ENCODE measurements at regions not wholly inside any gene's neighbourhood (a gene's known extent, or its start where the extent isn't known, plus 50 kb on each side); places are given as distances from the start of the nearest gene placed in this dataset.

DNA sequence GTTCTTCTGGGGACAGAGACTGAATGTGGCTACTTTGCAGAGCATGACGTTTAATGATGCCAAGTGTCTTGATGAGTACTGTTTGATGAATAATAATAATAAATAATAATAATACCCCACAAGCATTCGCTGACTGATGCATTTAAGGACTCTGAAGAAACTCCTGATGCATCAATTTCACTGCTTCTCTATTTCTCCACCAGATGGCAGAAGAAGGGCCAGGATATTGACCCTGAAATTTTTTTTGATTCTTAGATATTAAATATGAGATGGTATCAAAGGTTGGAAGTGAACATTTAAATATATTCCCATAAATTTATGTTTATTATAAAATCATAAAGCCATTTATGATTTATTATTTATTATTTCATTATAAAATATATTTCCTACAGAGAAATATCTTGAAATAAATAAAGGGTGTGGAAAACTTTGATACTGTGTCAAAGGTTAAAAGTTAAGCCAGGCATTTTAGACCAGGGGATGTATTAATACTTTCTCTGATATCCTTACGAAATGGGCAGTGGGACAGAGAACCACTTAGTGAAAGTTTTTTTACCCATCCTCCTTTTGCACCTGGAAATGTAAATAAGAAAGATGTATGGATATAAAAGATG lies 170.9 kb downstream of the LACC1 start:
- no peak for DNase-seq (ENCODE audit: low read depth, low spot score)
- H3K27ac Mint-ChIP-seq (ENCODE audit: unreplicated experiment), result no peak overlapping the region
- peaks cover 42% of the 10 kb centered on the region for H3K4me1 Mint-ChIP-seq
- no peaks in the 10 kb centered on the region for H3K36me3 Mint-ChIP-seq (ENCODE audit: low read depth)
- peaks cover 2% of the 10 kb centered on the region for H3K27me3 Mint-ChIP-seq (ENCODE audit: low read depth)
- peaks cover 2% of the 10 kb centered on the region for H3K9me3 Mint-ChIP-seq
- no peak overlapping the region for H3K4me3 Mint-ChIP-seq
- TF ChIP-seq, protein P1, sequence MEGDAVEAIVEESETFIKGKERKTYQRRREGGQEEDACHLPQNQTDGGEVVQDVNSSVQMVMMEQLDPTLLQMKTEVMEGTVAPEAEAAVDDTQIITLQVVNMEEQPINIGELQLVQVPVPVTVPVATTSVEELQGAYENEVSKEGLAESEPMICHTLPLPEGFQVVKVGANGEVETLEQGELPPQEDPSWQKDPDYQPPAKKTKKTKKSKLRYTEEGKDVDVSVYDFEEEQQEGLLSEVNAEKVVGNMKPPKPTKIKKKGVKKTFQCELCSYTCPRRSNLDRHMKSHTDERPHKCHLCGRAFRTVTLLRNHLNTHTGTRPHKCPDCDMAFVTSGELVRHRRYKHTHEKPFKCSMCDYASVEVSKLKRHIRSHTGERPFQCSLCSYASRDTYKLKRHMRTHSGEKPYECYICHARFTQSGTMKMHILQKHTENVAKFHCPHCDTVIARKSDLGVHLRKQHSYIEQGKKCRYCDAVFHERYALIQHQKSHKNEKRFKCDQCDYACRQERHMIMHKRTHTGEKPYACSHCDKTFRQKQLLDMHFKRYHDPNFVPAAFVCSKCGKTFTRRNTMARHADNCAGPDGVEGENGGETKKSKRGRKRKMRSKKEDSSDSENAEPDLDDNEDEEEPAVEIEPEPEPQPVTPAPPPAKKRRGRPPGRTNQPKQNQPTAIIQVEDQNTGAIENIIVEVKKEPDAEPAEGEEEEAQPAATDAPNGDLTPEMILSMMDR (conservative IDR thresholded peaks at IDR 0.05), result peak; percentile 88

- Mint-ChIP-seq H3K36me3 (ENCODE audit: low read depth) (no peaks in the 10 kb centered on the region), H3K27ac (ENCODE audit: unreplicated experiment) (no peak overlapping the region), H3K27me3 (ENCODE audit: low read depth) (peaks cover 2% of the 10 kb centered on the region), H3K4me1 (peaks cover 40% of the 10 kb centered on the region), H3K9me3 (peaks cover 2% of the 10 kb centered on the region), H3K4me3 (no peak overlapping the region)
- DNase-seq (ENCODE audit: low read depth, low spot score), result no peak
- TF ChIP-seq, protein P1 (conservative IDR thresholded peaks at IDR 0.05), result no peak
Observed at GRCh38 chr13:44051405-44051804, 171.7 kb downstream of the LACC1 start.

- TF ChIP-seq, protein P1 (conservative IDR thresholded peaks at IDR 0.05), result no peak
- peaks cover 2% of the 10 kb centered on the region for H3K9me3 Mint-ChIP-seq
- H3K4me1 Mint-ChIP-seq, result peaks cover 40% of the 10 kb centered on the region
- H3K4me3 Mint-ChIP-seq, result no peak overlapping the region
- no peaks in the 10 kb centered on the region for H3K36me3 Mint-ChIP-seq (ENCODE audit: low read depth)
- H3K27me3 Mint-ChIP-seq (ENCODE audit: low read depth), result peaks cover 2% of the 10 kb centered on the region
- H3K27ac Mint-ChIP-seq (ENCODE audit: unreplicated experiment), result peak overlapping the region; percentile 93
- no peak for DNase-seq (ENCODE audit: low read depth, low spot score)
Observed at GRCh38 chr13:44051918-44052675, 172.4 kb downstream of the LACC1 start.

DNA sequence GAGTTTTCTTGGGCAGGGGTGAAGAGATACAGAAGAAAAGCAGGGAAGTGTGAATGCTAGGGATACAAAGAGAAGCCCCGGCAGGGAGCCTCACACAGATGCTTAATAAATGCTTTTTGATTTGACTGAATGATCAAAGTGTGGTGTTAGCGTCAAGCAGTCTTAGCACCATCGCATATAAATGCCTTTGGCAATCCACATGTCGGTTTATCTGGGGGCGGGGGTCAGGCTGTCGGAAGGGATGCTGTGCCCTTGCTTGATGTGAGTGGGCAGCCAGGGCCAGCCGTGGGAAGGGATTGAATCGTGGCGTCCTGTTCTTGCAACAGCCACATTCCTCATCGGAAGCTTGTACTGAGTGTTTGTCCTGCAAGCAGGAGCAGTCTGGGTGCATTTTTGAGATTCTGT lies 173.1 kb downstream of the LACC1 start:
- Mint-ChIP-seq H3K27me3 (ENCODE audit: low read depth) (no peaks in the 10 kb centered on the region), H3K4me3 (peak overlapping the region; percentile 36), H3K27ac (ENCODE audit: unreplicated experiment) (peak overlapping the region; percentile 93), H3K4me1 (peaks cover 40% of the 10 kb centered on the region), H3K9me3 (no peaks in the 10 kb centered on the region), H3K36me3 (ENCODE audit: low read depth) (no peaks in the 10 kb centered on the region)
- TF ChIP-seq, protein P1 (conservative IDR thresholded peaks at IDR 0.05), result no peak
- no peak for DNase-seq (ENCODE audit: low read depth, low spot score)

DNA sequence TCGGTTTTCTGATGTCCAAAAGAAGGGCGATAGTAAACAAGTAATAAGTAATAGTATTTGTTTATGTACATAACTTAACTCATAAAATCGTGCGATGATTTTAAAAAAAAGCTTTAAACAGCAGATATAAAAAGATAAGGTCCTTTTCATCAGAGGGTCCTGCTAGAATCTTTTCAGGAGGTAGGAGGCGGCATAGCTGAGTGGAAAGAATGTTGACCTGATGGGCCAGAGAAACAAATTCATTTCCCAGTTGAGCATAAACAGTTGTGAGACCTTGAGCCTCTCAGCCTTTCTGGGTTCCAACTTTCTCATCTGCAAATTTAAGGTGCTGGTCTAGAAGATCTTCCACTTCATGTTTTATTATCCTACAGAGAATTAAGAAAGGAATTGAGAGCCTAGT lies 173.5 kb downstream of the LACC1 start:
- Mint-ChIP-seq H3K4me3 (peak overlapping the region; percentile 36), H3K4me1 (peaks cover 40% of the 10 kb centered on the region), H3K9me3 (no peaks in the 10 kb centered on the region), H3K27ac (ENCODE audit: unreplicated experiment) (peak overlapping the region; percentile 93), H3K36me3 (ENCODE audit: low read depth) (no peaks in the 10 kb centered on the region), H3K27me3 (ENCODE audit: low read depth) (no peaks in the 10 kb centered on the region)
- no peak for DNase-seq (ENCODE audit: low read depth, low spot score)
- TF ChIP-seq, protein P1 (conservative IDR thresholded peaks at IDR 0.05), result no peak
